ENCODE measurements at regions not wholly inside any gene's neighbourhood (a gene's known extent, or its start where the extent isn't known, plus 50 kb on each side); places are given as distances from the start of the nearest gene placed in this dataset.

DNA sequence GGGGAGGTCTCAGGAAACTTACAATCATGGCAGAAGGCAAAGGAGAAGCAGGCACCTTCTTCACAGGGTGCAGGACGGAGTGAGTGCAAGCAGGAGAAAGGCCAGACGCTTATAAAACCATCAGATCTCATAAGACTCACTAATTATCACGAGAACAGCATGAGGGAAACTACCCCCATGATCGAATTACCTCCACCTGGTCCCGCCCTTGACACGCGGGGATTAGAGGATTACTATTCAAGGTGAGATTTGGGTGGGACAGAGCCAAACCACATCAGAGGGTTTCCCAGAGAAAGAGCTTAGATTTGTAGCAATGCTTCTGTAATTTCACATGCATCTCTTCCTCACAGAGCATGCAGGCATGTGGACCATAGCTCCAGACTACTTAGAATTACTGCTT is 615.7 kb upstream of the UBE2E2 start:
- no peaks in the 10 kb centered on the region for H3K36me3 ChIP-seq (replicated peaks in 1 of 2; ENCODE audit: control insufficient read depth in 1 of 2, insufficient read depth in 2 of 2, low read length in 2 of 2)
- CTCF ChIA-PET (ENCODE audit: low intra/inter-chr PET ratio, low total read pairs) = no interaction called here
- WGBS (ENCODE audit: low lambda C conversion rate) = 10% methylated on average over 2 of the region's 7 CpGs
- no peak overlapping the region for H3K4me3 ChIP-seq (replicated peaks in 1 of 3; ENCODE audit: insufficient read depth in 1 of 3, low read depth in 2 of 3, low read length in 3 of 3)
- H4K20me1 ChIP-seq (ENCODE audit: insufficient read depth, low read length) = no peaks in the 10 kb centered on the region
- intact Hi-C loops (cut with micrococcal nuclease; ENCODE audit: unreplicated experiment) = no loop called here
- no peaks in the 10 kb centered on the region for H3K4me1 ChIP-seq (ENCODE audit: insufficient read depth, low read length)
- H3K9ac ChIP-seq (ENCODE audit: insufficient read depth, low read depth, low read length) = no peak overlapping the region
- no peak overlapping the region for H2AFZ ChIP-seq (ENCODE audit: low read length)
- H3K4me2 ChIP-seq (ENCODE audit: low read depth, low read length) = no peak overlapping the region
- BruUV-seq (replicated peaks) = no TSS peak
- DNase-seq (ENCODE audit: low spot score) (no peak), ATAC-seq (no peak), FAIRE-seq (no peak)
- no peaks in the 10 kb centered on the region for H3K9me3 ChIP-seq (ENCODE audit: low read length)
- POLR2A ChIA-PET = no interaction called here
- no peaks in the 10 kb centered on the region for H3K27me3 ChIP-seq (ENCODE audit: control insufficient read depth in 1 of 2, insufficient read depth in 2 of 2, low read length in 2 of 2)
- no peaks in the 10 kb centered on the region for H3K79me2 ChIP-seq (ENCODE audit: insufficient read depth, low read length)
- TF ChIP-seq ZNF616 (CRISPR knock-in tag; IDR thresholded peaks at IDR 0.05; ENCODE audit: low read depth) (no peak), ZNF562 (CRISPR knock-in tag; IDR thresholded peaks at IDR 0.05; ENCODE audit: borderline replicate concordance) (no peak)
- TF ChIP-seq, protein P1, sequence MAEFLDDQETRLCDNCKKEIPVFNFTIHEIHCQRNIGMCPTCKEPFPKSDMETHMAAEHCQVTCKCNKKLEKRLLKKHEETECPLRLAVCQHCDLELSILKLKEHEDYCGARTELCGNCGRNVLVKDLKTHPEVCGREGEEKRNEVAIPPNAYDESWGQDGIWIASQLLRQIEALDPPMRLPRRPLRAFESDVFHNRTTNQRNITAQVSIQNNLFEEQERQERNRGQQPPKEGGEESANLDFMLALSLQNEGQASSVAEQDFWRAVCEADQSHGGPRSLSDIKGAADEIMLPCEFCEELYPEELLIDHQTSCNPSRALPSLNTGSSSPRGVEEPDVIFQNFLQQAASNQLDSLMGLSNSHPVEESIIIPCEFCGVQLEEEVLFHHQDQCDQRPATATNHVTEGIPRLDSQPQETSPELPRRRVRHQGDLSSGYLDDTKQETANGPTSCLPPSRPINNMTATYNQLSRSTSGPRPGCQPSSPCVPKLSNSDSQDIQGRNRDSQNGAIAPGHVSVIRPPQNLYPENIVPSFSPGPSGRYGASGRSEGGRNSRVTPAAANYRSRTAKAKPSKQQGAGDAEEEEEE (CRISPR knock-in tag; IDR thresholded peaks at IDR 0.05; ENCODE audit: borderline replicate concordance) = no peak
- TF ChIP-seq, protein P2, sequence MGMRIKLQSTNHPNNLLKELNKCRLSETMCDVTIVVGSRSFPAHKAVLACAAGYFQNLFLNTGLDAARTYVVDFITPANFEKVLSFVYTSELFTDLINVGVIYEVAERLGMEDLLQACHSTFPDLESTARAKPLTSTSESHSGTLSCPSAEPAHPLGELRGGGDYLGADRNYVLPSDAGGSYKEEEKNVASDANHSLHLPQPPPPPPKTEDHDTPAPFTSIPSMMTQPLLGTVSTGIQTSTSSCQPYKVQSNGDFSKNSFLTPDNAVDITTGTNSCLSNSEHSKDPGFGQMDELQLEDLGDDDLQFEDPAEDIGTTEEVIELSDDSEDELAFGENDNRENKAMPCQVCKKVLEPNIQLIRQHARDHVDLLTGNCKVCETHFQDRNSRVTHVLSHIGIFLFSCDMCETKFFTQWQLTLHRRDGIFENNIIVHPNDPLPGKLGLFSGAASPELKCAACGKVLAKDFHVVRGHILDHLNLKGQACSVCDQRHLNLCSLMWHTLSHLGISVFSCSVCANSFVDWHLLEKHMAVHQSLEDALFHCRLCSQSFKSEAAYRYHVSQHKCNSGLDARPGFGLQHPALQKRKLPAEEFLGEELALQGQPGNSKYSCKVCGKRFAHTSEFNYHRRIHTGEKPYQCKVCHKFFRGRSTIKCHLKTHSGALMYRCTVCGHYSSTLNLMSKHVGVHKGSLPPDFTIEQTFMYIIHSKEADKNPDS (CRISPR knock-in tag; IDR thresholded peaks at IDR 0.05) = no peak
- in situ Hi-C loops (cut with HindIII; ENCODE audit: extremely low pct_ligation_motif_present, low pct_unique_long_range_greater_than_20kb) = no loop called here
- H3K27ac ChIP-seq (ENCODE audit: extremely low read length, insufficient read depth, low read length) = no peak overlapping the region

DNA sequence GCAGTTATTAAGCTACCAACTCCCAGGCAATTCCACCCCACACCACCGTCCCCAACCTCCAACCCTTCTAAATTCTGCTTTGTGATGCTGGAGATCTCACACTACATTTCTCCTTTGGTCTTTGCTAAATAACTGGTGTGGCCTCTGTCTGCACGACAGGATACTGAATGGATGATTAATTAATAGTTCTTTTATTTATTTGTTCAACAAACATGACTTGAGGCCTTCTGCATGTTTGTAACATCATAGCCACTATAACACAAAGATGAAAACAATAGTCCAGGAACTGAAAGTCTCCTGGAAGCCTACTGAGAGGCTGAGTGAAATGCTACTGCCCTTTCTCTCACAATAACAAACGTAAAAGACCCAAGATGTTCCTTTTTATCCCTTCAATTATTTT is 609.5 kb upstream of the UBE2E2 start:
- Histone ChIP-seq H3K79me2 (ENCODE audit: insufficient read depth, low read length) (no peaks in the 10 kb centered on the region), H3K27ac (ENCODE audit: extremely low read length, insufficient read depth, low read length) (no peak overlapping the region), H3K9me3 (ENCODE audit: low read length) (peaks cover 21% of the 10 kb centered on the region), H4K20me1 (ENCODE audit: insufficient read depth, low read length) (no peaks in the 10 kb centered on the region), H3K4me1 (ENCODE audit: insufficient read depth, low read length) (no peaks in the 10 kb centered on the region), H3K27me3 (ENCODE audit: control insufficient read depth in 1 of 2, insufficient read depth in 2 of 2, low read length in 2 of 2) (no peaks in the 10 kb centered on the region), H3K4me3 (replicated peaks in 1 of 3; ENCODE audit: insufficient read depth in 1 of 3, low read depth in 2 of 3, low read length in 3 of 3) (no peak overlapping the region), H3K4me2 (ENCODE audit: low read depth, low read length) (no peak overlapping the region), H3K9ac (ENCODE audit: insufficient read depth, low read depth, low read length) (no peak overlapping the region), H2AFZ (ENCODE audit: low read length) (no peak overlapping the region), H3K36me3 (replicated peaks in 1 of 2; ENCODE audit: control insufficient read depth in 1 of 2, insufficient read depth in 2 of 2, low read length in 2 of 2) (no peaks in the 10 kb centered on the region)
- CTCF ChIA-PET (ENCODE audit: low intra/inter-chr PET ratio, low total read pairs) = no interaction called here
- DNase-seq (ENCODE audit: low spot score) (no peak), ATAC-seq (no peak), FAIRE-seq (no peak)
- intact Hi-C loops (cut with micrococcal nuclease; ENCODE audit: unreplicated experiment) (no loop called here), in situ Hi-C loops (cut with HindIII; ENCODE audit: extremely low pct_ligation_motif_present, low pct_unique_long_range_greater_than_20kb) (no loop called here)
- no TSS peak for BruUV-seq (replicated peaks)
- POLR2A ChIA-PET = no interaction called here
- 3% methylated on average over 3 of the region's 3 CpGs for WGBS (ENCODE audit: low lambda C conversion rate)
- TF ChIP-seq ZNF549 (CRISPR knock-in tag; IDR thresholded peaks at IDR 0.05) (no peak), SUZ12 (IDR thresholded peaks at IDR 0.05; ENCODE audit: low read depth, low read length) (no peak), DNMT3B (CRISPR knock-in tag; conservative IDR thresholded peaks at IDR 0.05) (no peak), RBAK (CRISPR knock-in tag; IDR thresholded peaks at IDR 0.05) (no peak), NFYB (CRISPR knock-in tag; IDR thresholded peaks at IDR 0.05) (no peak), YEATS2 (CRISPR knock-in tag; IDR thresholded peaks at IDR 0.05; ENCODE audit: borderline replicate concordance) (no peak), ZNF569 (CRISPR knock-in tag; IDR thresholded peaks at IDR 0.05; ENCODE audit: borderline replicate concordance) (no peak)
- TF ChIP-seq, protein P3, sequence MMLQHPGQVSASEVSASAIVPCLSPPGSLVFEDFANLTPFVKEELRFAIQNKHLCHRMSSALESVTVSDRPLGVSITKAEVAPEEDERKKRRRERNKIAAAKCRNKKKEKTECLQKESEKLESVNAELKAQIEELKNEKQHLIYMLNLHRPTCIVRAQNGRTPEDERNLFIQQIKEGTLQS (CRISPR knock-in tag; IDR thresholded peaks at IDR 0.05) = no peak
- TF ChIP-seq, protein P4, sequence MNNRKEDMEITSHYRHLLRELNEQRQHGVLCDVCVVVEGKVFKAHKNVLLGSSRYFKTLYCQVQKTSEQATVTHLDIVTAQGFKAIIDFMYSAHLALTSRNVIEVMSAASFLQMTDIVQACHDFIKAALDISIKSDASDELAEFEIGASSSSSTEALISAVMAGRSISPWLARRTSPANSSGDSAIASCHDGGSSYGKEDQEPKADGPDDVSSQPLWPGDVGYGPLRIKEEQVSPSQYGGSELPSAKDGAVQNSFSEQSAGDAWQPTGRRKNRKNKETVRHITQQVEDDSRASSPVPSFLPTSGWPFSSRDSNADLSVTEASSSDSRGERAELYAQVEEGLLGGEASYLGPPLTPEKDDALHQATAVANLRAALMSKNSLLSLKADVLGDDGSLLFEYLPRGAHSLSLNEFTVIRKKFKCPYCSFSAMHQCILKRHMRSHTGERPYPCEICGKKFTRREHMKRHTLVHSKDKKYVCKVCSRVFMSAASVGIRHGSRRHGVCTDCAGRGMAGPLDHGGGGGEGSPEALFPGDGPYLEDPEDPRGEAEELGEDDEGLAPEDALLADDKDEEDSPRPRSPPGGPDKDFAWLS (CRISPR knock-in tag; IDR thresholded peaks at IDR 0.05; ENCODE audit: borderline replicate concordance) = no peak

All from HepG2 (cell line).